GM11168 (cell line): ENCODE measurements at regions not wholly inside any gene's neighbourhood (a gene's known extent, or its start where the extent isn't known, plus 50 kb on each side); places are given as distances from the start of the nearest gene placed in this dataset.
"Not testable (repeated sequence)": the region's sequence is repeated elsewhere in the genome, so short reads cannot be mapped to it uniquely, and the experiment has no call there.

Experiments used
- in situ Hi-C: fragments of 300-500 bp; cut with MboI; formaldehyde crosslinking; loops from one replicate; pipeline ENCODE4 v1.12.0; 2022; ENCODE audit warnings: low sequenced_read_pairs; ENCODE audit not compliant: unreplicated experiment

- in situ Hi-C loops: no loop called here
Measured at GRCh38 chr12:102344691-102345090, 135.7 kb downstream of the IGF1 start.

- in situ Hi-C loops: no loop called here
Measured at GRCh38 chr12:102343361-102344121, 136.8 kb downstream of the IGF1 start.

- in situ Hi-C loops: no loop called here
Measured at GRCh38 chr12:102342281-102343006, 137.9 kb downstream of the IGF1 start.

DNA sequence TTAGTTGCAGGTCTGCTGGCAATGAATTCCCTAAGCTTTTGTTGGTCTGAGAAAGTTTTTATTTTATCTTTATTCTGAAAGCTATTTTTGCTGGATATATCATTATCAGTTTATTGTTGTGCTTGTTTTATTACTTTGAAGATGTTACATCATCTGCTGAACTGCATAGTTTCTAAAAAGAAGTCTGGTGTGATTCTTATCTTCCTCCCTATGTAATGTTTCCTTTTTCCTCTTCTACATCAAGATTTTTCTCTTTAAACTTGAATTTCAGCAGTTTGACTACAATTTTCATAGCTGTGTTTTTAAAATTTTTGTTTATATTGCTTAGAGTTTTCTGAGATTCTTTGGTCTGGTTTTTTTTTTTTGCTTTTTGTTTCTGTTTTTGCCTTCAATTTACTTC lies 137.1 kb upstream of the PMCH start:
- in situ Hi-C loops: no loop called here

DNA sequence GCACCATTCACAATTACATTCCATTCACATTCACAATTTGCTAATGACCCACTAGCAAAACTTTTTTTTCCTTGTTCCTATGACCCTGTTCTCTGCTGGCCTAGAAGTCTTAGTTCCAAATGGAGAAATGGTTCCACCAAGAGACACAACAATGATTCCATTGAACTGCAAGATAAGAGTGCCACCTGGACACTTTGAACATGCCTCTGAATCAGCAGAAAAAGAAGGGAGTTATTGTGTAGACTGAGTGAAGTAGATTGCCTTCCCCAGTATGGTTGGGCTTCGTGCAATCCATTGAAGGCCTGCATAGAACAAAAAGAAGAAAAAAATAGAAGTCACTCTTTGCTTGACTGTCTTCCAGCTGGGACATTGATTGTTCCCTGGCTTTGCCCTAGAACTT lies 133.8 kb upstream of the PMCH start:
- in situ Hi-C loops: no loop called here

DNA sequence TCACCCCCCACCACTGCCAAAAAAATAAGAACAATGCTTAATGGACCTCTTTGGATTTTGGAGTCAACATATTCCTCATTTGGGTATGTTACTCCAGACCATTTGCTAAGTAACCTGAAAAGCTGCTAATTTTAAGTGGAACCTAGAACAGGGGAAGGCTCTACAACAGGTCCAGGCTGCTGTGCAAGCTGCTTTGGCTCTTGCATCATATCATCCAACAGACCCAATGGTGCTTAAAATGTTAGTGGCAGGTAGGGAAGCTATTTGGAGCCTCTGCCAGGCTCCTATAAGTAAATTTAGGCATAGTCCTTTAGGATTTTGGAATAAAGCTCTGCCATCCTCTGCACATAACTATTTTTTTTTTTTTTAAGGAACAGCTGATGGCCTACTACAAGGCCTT lies 132.2 kb upstream of the PMCH start:
- in situ Hi-C loops: no loop called here

- in situ Hi-C loops: no loop called here
Measured at GRCh38 chr12:102326982-102327381, 129.3 kb upstream of the PMCH start.

- in situ Hi-C loops: not testable (repeated sequence)
Measured at GRCh38 chr12:102325108-102325507, 127.5 kb upstream of the PMCH start.

DNA sequence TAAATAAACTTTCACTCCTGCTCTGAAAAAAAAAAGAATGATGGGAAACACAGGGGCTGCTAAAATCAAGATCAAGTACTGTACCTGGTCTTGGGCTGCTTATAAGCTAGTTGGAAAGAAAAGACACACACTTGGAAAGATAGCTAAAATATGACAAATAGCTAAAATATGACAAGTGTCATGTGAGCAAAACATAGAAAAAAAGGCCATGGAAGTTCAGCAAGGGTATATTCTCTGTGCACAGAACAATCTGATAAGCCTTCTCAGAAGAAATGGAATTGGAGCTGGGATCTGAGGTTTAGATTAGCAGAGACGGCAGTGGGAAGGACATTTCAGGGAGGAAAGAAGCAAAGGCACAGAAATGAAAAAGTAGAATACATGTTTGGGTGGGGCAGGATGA lies 126.2 kb upstream of the PMCH start:
- in situ Hi-C loops: no loop called here

GRCh38 chr12:102322254-102322653 lies 124.6 kb upstream of the PMCH start:
- in situ Hi-C loops: no loop called here

- in situ Hi-C loops: no loop called here
Measured at GRCh38 chr12:102321305-102322082, 123.9 kb upstream of the PMCH start.

DNA sequence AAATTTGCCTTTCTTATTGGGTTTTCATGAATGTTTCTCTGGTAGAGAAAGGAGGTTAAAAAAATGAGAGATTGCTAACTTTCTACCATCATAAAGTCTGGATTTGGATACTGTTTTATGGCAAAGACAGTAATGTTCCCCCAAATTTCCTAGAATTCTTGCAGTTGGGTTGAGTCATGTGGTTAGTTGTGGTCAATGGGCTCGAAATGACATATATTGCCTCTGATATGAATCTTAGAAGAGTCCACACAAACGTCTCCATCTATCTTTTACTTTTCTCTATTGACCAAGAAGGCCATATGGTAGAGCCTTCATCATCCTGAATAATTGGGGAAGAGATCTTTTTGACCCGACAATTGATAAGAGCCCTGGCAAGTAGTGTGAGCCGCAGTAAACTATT lies 119.5 kb upstream of the PMCH start:
- in situ Hi-C loops: no loop called here

DNA sequence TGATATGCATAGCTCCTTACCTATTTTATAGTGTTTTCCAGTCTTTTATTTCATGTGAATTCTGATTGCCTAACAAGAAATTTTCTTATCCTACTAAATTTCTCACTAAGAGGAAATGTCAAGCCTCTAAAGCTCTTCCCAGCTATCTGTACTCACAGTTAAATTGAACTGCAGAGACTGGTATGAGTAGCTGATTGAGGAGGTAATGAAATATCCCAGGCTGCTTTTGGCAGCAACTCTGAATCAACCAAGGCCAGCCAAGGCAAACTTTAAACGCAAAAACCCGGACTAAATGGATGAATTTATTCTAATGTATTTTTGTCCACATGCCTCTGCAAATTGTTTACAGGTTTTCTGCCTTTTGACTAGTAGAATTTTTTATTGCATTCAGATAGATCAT lies 119.1 kb upstream of the PMCH start:
- in situ Hi-C loops: no loop called here

GRCh38 chr12:102314821-102315220 lies 117.2 kb upstream of the PMCH start:
- in situ Hi-C loops: no loop called here

DNA sequence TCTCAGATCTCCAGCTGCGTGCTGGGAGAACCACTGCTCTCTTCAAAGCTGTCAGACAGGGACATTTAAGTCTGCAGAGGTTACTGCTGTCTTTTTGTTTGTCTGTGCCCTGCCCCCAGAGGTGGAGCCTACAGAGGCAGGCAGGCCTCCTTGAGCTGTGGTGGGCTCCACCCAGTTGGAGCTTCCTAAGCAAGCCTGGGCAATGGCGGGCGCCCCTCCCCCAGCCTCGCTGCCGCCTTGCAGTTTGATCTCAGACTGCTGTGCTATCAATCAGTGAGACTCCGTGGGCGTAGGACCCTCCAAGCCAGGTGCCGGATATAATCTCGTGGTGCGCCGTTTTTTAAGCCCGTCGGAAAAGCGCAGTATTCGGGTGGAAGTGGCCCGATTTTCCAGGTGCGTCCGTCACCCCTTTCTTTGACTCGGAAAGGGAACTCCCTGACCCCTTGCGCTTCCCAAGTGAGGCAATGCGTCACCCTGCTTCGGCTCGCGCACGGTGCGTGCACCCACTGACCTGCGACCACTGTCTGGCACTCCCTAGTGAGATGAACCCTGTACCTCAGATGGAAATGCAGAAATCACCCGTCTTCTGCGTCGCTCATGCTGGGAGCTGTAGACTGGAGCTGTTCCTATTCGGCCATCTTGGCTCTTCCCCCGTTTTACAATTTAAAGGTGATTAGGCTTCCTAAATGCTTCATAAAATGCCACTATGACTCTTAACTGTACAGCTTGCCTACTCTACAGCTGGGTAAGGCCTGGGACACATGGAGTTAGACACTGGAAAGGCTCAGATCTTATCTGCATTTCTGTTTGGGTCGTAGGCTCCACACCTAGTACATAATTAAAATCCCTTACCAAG lies 115.7 kb upstream of the PMCH start:
- in situ Hi-C loops: not testable (repeated sequence)

DNA sequence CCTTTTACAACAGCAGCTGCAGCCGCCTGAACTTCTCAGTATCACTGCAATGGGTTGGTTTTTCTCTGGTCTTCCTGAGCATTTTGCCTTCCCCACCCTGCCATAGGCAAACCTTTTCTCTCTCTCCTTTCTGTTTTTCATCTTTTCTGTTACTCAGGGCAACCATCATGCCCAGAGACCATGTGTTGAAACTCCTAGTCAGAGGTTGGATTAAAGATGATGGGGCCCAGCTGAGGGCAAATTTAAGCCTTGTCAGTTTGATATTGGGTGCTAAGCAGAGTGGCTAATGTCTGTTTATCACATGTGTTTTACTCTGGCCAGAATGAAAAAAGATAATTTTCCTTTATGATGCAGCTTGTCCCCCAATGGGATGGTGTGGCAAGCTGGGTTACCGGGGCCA lies 107.9 kb upstream of the PMCH start:
- in situ Hi-C loops: no loop called here

DNA sequence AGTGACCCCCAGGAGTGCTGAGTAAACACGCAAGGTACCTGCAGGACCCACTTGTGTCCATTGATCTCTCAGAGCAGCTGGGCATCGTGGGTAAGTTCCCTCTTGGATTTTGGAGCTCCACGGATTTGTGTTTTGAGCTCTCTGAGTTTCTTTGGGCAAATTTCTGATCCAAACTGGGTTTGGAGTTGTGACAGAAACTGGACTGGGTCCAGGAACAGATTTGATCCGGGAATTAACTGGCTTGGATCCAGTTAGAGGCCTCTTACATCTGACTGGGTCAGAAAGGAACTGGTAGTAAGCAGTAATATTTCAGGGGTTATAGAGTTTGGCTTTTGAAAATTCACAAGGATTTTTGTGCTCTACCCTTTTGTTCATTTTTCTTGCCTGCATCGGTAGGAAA lies 107.0 kb upstream of the PMCH start:
- in situ Hi-C loops: not testable (repeated sequence)

DNA sequence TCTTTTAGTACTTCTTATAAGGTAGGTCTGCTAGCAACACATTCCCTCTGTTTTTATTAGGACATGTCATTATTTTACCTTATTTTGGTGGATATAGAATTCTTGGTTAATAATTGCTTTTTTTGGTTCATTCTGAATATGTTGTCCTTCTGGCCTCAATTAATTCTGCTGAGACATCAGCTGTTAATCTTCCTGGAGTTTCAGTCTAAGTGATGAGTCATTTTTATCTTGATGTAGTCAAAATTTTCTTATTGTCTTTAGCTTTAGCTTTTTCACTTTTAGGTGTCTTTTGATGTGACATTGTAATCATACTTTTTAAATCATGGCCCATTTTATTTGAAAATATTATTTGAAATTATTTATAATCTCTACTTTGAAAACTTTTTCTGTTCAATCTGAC lies 104.9 kb upstream of the PMCH start:
- in situ Hi-C loops: no loop called here

DNA sequence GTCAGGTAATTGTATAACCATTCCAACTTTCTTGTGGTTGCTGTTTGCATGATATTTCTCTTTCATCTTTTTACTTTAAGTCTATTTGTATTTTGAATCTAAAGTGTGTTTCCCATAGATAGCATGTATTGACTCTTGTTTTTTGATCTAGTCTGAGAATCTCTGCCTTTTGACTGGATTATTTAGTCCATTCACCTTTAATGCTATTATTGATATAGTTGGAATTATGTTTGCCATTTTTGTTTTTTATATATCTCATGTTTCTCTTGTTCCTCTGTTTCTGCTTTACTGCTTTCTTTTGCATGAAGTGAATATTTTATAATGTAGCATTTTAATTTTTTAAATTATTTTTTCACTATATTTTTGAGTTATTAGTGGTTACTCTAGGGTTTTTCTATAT lies 103.9 kb upstream of the PMCH start:
- in situ Hi-C loops: no loop called here

GRCh38 chr12:102300824-102301461 lies 103.3 kb upstream of the PMCH start:
- in situ Hi-C loops: no loop called here
